Thyroid gland (tissue), 4 donors: ENCODE measurements at regions not wholly inside any gene's neighbourhood (a gene's known extent, or its start where the extent isn't known, plus 50 kb on each side); places are given as distances from the start of the nearest gene placed in this dataset.

ENCODE experiments used
- POLR2A ChIP-seq, 2 donors: fragments of 450-650 bp; IDR thresholded peaks; one replicate each; pipeline ENCODE4 v1.6.1; 2017; ENCODE audit warnings: antibody characterized with exemption in 2 of 2, mild to moderate bottlenecking in 2 of 2, moderate library complexity in 1 of 2
- TF ChIP-seq, protein P1 (sequence below), 6 experiments: fragments of 200-600 bp in 3 of 6; fragments of 450-650 bp in 3 of 6; sonication (generic) in 3 of 6; IDR thresholded peaks; one replicate each; pipeline ENCODE4 v1.5.1; 2016 to 2019; ENCODE audit warnings: antibody characterized with exemption in 6 of 6, mild to moderate bottlenecking in 2 of 6, inconsistent platforms in 1 of 6, moderate library complexity in 1 of 6

DNA sequence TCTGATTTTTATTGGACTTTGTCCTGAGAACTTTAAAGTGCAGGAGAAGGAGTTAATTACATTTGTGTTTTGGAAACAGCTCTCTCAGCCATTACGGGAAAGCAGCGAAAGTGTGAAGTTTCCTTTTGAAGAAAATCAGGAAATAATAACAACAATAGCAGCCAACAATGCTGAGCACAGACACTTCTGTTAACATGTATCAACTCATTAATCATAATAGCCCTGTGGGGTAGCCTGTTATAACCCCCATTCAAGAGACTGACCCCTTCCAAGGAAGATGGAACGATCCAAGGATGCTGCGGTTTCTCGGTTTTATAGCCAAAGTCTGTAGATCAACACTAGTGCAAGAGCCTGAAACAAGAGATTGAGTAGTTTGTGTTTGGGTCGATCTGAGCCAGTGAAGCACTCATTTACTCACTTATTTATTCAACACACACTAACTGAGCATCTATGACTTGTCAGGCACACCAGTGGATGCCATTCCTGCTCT, 195.5 kb downstream of the DRD1 start:
- TF ChIP-seq, protein P1, sequence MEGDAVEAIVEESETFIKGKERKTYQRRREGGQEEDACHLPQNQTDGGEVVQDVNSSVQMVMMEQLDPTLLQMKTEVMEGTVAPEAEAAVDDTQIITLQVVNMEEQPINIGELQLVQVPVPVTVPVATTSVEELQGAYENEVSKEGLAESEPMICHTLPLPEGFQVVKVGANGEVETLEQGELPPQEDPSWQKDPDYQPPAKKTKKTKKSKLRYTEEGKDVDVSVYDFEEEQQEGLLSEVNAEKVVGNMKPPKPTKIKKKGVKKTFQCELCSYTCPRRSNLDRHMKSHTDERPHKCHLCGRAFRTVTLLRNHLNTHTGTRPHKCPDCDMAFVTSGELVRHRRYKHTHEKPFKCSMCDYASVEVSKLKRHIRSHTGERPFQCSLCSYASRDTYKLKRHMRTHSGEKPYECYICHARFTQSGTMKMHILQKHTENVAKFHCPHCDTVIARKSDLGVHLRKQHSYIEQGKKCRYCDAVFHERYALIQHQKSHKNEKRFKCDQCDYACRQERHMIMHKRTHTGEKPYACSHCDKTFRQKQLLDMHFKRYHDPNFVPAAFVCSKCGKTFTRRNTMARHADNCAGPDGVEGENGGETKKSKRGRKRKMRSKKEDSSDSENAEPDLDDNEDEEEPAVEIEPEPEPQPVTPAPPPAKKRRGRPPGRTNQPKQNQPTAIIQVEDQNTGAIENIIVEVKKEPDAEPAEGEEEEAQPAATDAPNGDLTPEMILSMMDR (IDR thresholded peaks at IDR 0.05), result no peak
- TF ChIP-seq POLR2A (IDR thresholded peaks at IDR 0.05), result no peak
